ENCODE measurements at regions not wholly inside any gene's neighbourhood (a gene's known extent, or its start where the extent isn't known, plus 50 kb on each side); places are given as distances from the start of the nearest gene placed in this dataset.

GRCh38 chr1:63122079-63122478 lies 200.3 kb upstream of the FOXD3 start:
- no peak for DNase-seq (ENCODE audit: low read depth)

DNA sequence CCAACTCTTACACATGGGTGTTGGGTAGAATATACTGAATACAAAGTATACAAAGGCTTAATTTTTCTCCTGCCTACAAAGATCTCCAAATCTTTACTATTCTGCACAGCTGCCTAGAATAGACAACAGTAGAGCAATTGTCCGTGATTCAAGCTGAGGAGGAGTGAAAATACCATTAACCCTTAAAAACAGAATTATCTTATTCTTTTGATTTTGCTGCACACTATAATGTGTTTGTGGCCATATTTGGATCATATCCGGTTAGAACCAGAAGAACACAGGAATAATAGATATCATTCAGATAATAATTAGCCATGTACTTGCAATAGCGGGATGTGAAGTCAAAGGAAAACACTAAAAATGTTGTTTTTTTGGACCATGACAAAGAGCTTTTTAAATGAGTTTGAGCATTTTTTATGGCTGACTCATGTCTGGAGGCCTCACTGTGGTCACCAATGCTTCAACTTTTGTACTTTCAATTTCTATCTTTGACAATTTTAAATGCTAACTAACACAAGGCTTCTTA lies 197.6 kb upstream of the FOXD3 start:
- peak; percentile 86 for DNase-seq (ENCODE audit: low read depth)

- DNase-seq (ENCODE audit: low read depth), result no peak
Measured at GRCh38 chr1:63126104-63126503, 196.3 kb upstream of the FOXD3 start.

GRCh38 chr1:63127376-63127775 lies 195.0 kb upstream of the FOXD3 start:
- peak; percentile 8 for DNase-seq (ENCODE audit: low read depth)

DNA sequence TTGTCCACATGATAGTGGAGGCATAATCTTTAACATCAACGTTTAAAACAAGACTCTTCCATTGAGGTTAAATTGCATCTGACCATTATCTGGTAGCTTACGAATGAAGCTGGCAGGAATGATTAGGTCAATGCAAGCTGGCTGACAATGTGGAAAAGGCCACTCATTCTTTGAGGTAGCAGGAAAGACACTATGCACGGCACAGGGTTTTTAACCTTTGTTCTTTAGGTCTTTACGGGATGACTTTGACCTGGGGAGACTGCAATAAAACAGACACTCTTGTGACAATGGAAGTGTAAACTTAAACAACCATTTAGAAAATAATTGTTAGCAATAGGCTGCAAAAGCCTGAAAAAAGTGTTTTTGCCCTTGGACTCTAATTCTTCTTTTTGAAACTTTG lies 193.8 kb upstream of the FOXD3 start:
- no peak for DNase-seq (ENCODE audit: low read depth)

DNA sequence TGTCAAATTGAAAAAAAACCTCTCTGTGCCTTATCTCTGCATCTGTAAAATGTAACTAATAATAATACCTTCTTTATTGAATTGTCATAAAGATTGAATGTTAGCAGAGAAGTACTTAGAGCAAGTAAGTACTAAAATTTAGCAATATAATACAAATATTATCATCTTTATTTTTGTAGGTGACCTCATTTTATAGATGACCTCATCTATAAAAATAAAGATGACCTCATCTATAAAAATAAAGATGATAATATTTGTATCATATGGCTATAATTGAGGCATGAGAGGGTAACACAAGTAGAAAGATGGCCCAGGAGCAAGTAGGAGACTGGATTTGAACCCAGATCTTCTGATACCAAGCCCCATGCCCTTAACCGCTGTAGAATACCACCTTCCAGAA lies 193.2 kb upstream of the FOXD3 start:
- no peak for DNase-seq (ENCODE audit: low read depth)

- no peak for DNase-seq (ENCODE audit: low read depth)
Measured at GRCh38 chr1:63129855-63130254, 192.5 kb upstream of the FOXD3 start.

DNA sequence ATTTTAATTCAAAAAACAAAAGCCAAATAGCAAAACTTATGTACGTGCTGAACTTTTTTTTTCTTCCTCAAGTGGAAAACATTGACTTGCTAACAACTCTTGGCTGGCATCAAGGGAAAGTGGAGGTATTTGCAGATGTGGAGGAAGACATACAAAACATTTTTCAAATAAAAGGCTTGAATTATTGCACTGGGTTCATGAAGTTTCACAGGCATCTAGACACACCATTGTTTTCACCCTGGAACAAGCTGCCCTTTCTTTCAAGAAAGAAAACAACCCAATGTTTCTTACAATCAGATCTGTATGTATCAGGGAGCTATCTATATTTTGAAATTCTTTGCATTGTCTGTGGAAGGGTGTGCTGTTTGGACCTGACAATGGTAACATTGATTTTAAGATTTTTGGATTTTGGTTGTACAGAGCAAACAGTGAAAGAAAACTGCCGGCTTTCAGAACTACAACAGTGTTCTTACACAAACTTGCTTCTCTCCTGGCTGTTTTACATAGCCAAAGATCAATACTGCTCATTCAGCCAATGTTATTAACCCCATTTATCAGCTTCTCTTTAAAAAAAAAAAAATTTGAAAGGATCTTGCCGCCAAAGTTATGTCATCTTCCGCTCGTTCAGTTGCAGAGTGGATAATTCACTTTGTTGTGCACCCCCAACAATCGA lies 187.7 kb upstream of the FOXD3 start:
- DNase-seq (ENCODE audit: low read depth), result no peak

GRCh38 chr1:63135174-63135512 lies 187.2 kb upstream of the FOXD3 start:
- DNase-seq (ENCODE audit: low read depth), result no peak

DNA sequence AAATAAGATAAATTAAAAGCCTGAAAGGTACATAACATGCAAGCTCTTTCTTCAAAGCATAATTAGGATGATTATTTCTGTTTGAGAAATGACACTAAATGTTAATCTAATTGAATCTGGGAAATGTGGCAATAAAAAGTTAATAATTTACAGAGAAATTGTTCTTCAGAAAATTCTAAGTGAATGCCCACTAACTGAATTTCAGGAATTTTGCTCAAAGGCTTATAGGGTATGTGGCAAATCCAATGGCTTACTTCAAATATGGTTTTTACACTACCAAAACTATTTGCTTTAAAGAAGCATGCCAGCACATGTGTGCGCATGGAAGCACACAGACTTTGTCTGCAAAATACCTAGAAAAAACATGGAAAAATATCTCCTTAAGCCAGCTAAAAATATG lies 186.6 kb upstream of the FOXD3 start:
- no peak for DNase-seq (ENCODE audit: low read depth)

DNA sequence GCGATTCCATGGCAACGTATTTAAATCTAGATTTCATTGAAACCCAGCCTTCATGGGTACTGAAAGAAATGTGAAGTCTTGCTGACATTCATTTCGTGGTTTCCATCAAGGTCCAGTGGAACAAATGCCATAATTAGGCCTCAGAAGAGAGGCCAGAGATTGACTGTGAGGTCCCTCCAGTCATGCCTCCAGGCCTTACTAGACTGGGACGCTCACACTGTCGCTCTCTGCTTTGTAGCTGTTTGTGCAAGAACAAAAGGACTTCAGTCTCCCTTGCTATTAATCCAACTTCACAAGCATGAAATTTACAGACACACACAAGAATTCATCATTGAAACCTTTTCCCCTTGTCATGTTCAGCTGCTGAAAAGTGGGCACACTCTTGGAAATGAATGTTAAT lies 180.4 kb upstream of the FOXD3 start:
- DNase-seq (ENCODE audit: low read depth), result no peak

DNA sequence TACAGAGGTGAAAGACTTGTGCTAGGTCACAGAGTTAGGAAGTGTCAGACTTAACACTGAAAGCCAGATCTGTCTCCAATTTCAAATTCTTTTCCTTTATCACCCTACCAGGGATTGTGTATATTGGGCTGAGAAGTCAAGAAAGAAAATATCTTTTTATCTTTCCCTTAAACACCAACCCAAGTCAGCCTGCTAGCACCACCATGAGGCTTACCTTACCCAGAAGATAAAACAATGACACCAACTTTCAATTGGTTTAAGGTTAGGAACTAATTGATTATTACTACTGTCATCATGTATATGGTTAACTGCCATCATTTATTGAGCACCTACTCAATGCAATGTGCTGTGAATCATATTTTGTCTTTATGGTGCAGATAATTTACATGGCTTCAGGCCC lies 178.9 kb upstream of the FOXD3 start:
- no peak for DNase-seq (ENCODE audit: low read depth)

DNA sequence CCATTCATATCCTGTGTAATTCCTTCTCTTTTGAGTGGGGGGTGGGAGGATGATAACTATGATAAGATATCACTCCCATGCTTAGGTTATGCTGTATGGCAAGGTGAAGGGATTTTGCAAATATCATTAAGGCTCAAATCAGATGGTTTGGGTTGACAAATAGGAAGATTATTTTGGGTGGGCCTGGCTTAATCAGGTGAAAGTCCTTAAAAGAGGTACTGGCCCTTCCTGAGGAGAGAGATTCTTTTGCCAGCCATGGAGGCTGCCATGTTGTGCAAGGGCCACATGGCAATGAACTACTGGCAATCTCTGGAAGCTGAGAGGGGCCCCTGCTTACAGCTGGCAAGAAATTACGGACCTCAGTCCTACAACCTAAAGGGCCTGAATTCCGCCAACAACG lies 174.6 kb upstream of the FOXD3 start:
- no peak for DNase-seq (ENCODE audit: low read depth)

GRCh38 chr1:63148825-63149645 lies 173.3 kb upstream of the FOXD3 start:
- DNase-seq (ENCODE audit: low read depth), result peak; percentile 51

DNA sequence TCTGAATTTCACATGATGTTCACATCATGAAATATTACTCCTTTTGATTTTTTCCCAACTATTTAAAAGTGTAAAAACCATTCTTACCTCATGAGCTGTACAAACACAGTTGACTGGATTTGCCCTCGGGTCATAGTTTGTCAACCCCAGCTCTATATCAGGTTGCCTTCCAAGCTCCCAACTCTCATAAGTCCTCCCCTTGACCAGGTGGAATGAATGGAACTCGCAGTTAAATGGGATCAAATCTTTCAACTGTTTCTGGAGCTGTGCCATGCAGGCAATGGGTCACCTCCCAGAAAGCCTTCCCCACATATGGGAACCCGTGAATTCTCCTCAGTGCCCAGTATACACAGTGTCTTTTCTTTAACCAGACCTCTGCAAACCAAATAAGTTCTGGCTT lies 169.8 kb upstream of the FOXD3 start:
- no peak for DNase-seq (ENCODE audit: low read depth)

DNA sequence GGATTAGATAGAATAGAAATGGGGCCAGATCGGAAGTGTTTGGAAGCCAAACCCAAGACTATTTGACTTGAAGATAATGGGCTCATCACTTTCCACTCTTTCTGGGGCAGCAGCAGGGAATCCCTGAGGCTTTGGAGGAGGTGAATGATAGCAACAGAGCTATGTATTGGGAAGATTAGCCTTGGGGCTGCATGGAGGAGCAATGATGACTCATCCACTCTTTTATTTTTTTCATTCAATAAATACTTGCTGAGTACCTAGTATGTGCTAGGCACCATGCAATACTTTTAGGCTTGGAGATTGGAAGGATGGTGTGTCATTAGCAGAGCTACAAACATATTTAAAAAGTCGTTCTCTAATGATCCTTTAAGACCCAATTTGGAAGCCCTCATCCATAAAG lies 166.9 kb upstream of the FOXD3 start:
- no peak for DNase-seq (ENCODE audit: low read depth)

GRCh38 chr1:63157085-63157484 lies 165.3 kb upstream of the FOXD3 start:
- DNase-seq (ENCODE audit: low read depth), result no peak

DNA sequence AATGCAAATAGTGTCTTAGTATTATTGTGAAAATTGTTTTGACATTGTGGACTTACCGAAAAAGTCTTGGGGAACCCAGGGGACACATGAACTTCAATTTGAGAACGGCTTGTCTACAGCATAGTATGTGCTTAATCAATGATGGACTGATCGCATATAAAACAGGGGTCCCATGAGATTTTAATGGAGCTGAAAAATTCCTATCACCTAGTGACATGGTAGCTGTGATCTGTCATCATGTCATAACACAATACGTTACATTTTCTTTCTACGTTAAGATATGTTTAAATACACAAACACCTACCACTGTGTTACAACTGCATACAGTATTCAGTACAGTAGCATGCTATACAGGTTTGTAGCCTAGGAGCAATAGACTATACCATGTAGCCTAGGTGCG lies 153.3 kb upstream of the FOXD3 start:
- DNase-seq (ENCODE audit: low read depth), result no peak

- no peak for DNase-seq (ENCODE audit: low read depth)
Measured at GRCh38 chr1:63173161-63173560, 149.2 kb upstream of the FOXD3 start.

GRCh38 chr1:63189677-63190076 lies 132.7 kb upstream of the FOXD3 start:
- DNase-seq (ENCODE audit: low read depth), result no peak

DNA sequence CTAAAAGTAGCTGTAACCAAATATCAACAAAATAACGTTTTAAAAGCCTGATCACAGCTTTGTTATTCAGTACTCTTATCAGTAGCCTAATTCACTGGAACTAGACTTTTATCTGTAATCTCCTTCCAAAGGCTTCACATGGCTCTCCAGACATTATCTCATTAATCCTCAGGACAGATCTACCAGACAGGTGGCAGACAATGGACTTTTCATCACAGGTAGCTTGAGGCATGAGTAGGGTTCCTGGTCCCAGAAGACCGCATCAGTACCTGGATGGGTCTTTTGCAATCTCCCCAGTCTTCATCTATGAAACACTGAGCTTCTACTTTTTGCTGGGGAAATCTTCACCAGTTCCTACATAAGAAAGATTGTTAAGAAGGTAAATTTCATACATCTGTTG lies 132.2 kb upstream of the FOXD3 start:
- no peak for DNase-seq (ENCODE audit: low read depth)

DNA sequence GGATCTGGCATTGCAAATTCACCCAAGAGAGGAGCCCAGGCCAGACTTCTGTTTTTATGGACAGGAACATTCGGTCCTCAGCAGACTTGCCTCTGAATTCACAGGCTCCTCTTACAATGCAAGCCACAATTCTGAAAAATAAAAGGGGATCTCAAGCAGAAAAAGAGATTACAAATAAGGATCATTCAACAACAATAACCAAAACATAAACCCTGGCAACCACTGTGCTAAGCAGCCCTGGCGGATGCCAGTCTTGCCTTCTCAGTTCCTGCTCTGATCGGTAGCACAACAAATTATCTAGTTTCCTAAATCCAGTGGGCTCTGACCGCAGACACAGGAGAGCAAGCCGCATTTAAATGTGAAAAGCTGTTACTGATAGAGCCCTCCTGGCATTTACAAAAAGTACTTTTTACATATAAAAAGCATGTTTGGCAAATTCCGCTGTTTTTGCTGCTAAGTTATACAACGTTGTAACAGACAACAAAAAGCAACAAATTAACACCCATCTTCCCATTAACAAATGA lies 123.4 kb upstream of the FOXD3 start:
- DNase-seq (ENCODE audit: low read depth), result no peak

- DNase-seq (ENCODE audit: low read depth), result no peak
Measured at GRCh38 chr1:63199706-63200335, 122.5 kb upstream of the FOXD3 start.
